HG03378 (cell line): ENCODE measurements at regions not wholly inside any gene's neighbourhood (a gene's known extent, or its start where the extent isn't known, plus 50 kb on each side); places are given as distances from the start of the nearest gene placed in this dataset.

ENCODE experiments used
- ATAC-seq: cut with Tn5 transposase; IDR thresholded peaks from one replicate; pipeline ENCODE4 v1.9.1; 2021; ENCODE audit warnings: mild to moderate bottlenecking, moderate library complexity; ENCODE audit not compliant: unreplicated experiment

DNA sequence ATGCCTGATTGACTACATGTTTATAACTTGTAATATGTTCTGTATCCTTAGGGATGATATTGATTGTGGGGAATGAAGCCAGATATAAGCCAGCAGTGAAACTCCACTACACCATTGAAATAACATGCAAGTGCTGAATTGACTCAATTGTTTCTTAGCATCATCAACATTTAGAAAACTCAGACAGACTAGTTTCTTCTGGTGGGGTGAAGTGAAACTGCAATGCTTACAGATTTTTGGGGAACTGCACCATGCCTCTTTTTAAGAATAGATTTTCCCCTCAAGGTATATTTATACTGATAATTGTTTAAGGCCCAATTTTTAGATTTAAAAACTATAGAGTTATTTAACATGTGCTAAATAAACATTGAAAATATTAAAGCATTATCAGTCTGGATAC, 1044.6 kb upstream of the EYS start:
- no peak for ATAC-seq

- no peak for ATAC-seq
Observed at GRCh38 chr6:66740346-66740745, 1033.3 kb upstream of the EYS start.

- no peak for ATAC-seq
Observed at GRCh38 chr6:66735106-66735890, 1028.3 kb upstream of the EYS start.

DNA sequence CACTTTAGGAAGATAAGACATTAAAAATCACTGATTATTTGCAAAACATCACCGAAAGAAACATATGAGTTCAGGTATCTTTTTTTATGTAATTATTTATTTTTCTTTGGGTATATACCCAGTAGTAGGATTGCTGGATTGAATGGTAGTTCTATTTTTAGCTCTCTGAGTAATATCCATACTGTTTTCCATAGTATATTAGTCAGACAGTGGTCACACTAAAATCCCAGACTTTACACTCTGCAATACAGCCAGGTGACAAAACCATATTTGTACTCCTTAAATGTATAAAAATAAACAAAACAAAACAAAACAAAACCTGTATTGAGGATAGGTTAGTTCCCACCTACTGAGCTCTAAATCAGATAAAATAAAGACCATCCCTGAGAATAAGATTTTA, 1024.3 kb upstream of the EYS start:
- ATAC-seq = no peak

GRCh38 chr6:66725670-66726069, 1018.6 kb upstream of the EYS start:
- ATAC-seq = no peak

DNA sequence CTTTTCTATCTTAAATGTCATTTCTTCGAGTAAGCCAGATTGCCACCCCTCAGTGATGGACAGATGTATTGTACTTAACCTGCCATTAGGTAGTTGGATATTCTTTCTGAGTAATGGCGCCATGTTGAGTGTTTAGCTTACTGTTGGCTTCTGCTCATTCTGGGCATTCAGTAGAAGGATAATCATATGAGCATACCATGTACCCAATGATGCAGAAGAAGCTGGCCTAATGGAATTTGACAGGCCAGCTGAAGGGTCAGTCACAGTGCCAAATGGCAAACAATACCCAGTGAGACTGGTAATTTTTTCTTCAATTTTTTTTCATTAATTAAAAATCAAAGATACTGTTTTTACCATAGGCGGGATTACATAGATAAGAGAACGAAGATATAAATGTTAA, 1010.8 kb upstream of the EYS start:
- ATAC-seq = no peak

DNA sequence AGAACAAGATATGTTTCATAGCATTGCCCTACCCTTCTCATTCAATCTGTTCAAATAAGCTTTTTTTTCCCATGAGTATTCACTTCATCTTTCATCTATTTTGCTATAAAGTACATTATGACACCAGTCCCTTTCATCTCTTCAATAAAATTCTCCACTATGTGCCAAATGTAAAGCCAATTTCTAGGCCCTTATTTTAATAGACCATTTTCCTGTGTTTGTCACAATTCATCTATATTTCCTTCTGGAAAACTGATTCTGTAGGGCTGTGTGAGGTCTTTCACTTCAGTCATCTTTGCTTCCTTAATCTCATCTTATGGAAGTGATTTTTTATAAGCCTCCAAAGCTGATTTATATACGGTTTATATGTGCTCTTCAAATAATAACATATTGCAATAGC, 992.4 kb upstream of the EYS start:
- ATAC-seq = no peak

DNA sequence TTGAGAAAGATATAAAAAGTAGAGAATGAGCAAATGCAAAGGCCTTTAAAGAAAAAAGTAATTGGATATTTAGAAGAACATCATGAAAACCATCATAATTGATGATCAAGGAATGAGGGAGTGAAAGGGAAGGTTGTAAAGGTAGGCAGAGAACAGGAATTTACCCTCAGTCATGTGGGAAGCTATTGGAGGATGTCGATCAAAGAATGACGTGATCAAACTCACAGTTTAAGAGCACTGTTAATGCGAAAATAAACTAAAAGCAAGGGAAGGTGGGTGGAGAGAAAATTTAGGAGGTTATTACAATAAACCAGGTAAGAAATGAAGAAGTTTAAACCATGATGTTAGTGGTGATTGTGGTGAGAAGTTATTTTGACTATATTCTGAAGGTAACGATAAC, 982.6 kb upstream of the EYS start:
- ATAC-seq = no peak

- ATAC-seq = no peak
Observed at GRCh38 chr6:66687611-66688140, 980.6 kb upstream of the EYS start.

DNA sequence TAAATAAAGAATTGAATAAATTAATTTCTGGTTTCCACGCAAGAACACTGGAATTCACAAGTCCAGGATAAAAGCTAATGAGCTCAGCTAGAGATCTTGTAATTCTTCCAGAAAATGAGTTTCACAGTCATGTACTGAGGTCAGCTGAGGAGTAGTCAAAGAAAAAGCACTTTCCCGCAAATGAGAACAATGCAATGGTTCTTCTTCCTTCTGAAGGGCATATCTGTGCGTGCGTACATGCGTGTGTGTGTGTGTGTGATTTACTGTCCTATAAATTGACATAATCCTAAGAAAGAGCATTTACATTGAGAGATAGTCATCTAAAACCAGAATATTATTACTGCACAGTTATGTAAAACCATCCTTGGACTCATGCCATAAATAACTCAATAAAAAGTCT, 968.9 kb upstream of the EYS start:
- no peak for ATAC-seq

DNA sequence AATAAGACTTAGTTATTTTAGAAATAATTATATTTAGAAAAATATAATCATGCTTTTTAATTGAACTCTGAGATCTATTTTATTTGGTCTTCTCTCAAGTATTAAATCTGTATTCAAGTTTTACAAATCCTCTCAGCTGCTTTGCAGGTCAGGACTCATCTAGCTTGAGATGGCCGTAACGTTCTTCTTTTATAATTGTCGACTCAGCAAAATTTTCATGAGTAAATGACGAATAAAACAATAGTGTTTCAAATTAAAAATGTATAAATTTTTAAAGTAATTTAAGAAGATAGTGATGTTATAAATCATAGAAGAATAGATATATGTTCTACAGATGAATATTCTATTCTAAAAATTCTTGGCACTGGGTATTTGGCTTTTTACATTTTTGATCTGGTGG, 957.1 kb upstream of the EYS start:
- ATAC-seq = no peak

- ATAC-seq = no peak
Observed at GRCh38 chr6:66662721-66663507, 955.9 kb upstream of the EYS start.

- no peak for ATAC-seq
Observed at GRCh38 chr6:66662196-66662595, 955.2 kb upstream of the EYS start.

DNA sequence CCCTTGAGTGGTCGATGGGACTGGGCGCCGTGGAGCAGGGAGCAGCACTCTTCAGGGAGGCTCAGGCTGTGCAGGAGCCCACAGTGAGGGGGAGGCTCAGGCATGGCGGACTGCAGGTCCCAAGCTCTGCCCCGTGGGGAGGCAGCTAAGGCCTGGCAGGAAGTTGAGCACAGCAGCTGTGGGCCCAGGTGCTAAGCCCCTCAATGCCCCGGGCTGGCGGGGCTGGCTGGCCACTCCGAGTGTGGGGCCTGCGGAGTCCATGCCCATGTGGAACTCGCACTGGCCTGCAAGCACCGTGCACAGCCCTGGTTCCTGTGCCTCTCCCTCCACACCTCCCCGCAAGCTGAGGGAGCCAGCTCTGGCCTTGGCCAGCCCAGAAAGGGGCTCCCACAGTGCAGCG, 948.4 kb upstream of the EYS start:
- no peak for ATAC-seq

DNA sequence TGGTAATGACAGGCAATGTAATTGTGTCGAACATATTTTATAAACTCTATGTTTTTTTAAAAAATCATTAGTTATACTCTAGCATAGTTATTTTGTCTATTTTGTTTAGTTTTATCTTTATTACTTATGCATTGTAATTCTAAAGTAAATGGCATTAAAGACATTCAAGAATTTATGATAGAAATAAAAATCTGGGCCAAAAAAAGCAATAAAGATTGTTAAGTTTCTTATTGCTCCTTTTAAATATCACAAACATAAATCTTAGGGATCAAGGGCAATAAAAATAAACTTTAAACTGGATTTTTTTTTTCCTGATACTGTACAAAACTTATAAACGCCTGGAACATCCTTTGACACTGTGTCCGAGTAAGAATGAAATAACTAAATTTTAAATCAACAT, 931.5 kb upstream of the EYS start:
- no peak for ATAC-seq

DNA sequence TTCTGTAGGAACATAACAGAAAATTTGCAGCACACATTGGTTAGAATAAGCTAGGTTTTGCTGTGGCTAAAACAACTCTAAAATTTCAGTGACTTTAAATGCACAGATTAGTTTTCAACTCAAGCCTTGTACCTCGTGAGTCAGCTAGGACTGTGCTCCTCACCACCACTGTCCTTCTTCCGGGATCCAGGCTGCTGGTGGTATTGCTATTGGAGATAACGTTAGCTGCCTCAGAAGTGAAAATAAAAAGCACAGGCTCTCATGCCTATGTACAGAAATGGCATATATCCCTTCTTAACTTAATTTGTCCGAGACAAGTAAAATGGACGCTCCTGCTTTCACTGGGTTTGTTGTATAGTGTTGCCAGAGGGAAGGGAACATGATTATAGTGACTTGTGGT, 931.1 kb upstream of the EYS start:
- ATAC-seq = no peak

- no peak for ATAC-seq
Observed at GRCh38 chr6:66628917-66629316, 921.9 kb upstream of the EYS start.

GRCh38 chr6:66623050-66623449, 916.0 kb upstream of the EYS start:
- no peak for ATAC-seq

DNA sequence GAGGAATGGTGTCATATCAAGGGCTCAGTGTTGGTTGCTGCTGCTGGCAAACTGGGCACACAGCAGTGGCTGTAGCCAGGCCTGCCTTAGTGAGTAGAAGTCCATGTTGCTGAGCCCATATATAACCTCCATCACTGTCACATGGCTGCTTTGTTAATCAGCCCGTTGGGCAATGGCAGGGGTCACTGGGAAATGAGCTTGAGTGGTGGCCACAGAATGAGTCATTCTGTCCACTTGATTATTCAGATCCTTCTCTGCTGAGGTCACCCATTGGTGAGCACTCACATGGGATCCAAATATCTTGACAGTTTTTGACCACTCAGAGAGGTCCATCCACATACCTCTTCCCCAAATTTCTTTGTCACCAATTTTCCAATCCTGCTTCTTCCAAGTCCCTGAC, 898.9 kb upstream of the EYS start:
- no peak for ATAC-seq

DNA sequence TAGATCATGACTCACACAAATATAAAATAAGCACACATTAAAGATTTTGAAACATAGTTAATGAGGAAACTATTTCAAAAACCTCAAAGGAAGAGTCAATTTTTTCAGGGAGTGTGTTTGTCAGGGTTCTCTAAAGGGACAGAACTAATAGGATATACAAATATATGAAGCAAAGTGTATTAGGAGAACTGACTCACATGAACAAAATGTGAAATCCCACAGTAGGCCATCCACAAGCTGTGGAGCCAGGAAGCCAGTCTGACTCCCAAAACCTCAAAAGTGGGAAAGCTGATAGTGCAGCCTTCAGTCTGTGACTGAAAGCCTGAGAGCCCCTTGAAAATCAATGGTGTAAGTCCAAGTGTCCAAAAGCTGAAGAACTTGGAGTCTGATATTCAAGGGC, 898.0 kb upstream of the EYS start:
- no peak for ATAC-seq

DNA sequence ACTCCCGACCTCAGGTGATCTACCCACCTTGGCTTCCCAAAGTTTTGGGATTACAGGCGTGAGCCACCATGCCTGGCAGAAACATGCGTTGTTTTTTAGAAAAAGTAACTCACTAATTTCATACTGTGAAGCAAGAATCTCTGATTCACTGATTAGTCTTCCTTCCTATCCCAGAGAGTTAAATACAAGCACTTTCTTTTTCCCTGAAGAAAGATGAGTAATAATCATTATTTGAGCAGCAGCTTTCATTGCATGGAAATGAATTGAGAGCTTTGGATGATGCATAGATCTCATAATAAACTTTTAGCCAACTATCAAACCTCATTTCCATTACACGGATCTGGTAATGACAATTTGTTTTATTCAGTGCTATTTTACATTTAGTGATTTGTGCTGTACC, 892.5 kb upstream of the EYS start:
- no peak for ATAC-seq

DNA sequence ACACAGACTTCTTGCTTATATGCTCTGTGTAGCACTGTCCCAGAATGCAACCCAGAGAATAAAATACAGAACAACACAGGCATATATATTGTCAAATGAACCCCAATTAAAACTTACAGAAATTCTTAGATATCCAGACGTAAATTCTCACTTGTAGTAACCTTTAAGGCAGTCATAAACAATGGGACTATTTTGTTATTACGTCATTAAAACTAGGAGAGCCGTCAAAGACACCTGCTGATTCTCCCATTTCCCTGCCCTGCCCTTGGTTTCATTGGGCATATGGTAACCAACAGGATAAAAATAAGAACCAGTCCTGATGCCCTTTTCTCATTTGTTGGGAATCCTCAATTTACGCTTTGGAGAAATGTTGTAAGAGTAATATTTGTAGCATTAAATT, 871.3 kb upstream of the EYS start:
- ATAC-seq = no peak
